Inflammatory macrophage (primary cell): ENCODE measurements at regions not wholly inside any gene's neighbourhood (a gene's known extent, or its start where the extent isn't known, plus 50 kb on each side); places are given as distances from the start of the nearest gene placed in this dataset.
A peak's percentile ranks its signal among the peaks of the same experiment; 100 is the strongest.
"Not testable (repeated sequence)": the region's sequence is repeated elsewhere in the genome, so short reads cannot be mapped to it uniquely, and the experiment has no call there.

Source experiments
- DNase-seq, 2 donors: peaks; one replicate each; pipeline ENCODE4 v3.0.0-alpha.2; 2020 to 2022

DNA sequence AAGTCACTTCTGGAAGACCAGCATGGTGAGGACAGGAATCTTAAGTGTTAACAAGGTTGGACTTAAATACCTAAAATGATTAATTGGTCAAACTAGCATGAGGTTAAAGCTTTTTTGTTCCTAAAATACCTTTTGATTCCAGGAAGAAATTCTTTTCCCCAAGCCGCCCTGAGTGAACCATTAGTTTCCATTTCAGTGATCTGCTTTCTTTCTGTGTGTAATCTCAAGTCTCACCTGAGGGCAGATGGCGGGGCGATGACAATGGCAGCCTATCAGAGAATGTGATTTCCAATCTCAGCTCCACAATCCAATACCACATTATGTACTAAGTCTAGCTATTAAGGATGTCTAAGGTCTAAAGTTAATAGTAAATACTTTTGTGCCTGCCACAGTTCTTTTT lies 390.9 kb upstream of the SGCG start:
- DNase-seq, result no peak

DNA sequence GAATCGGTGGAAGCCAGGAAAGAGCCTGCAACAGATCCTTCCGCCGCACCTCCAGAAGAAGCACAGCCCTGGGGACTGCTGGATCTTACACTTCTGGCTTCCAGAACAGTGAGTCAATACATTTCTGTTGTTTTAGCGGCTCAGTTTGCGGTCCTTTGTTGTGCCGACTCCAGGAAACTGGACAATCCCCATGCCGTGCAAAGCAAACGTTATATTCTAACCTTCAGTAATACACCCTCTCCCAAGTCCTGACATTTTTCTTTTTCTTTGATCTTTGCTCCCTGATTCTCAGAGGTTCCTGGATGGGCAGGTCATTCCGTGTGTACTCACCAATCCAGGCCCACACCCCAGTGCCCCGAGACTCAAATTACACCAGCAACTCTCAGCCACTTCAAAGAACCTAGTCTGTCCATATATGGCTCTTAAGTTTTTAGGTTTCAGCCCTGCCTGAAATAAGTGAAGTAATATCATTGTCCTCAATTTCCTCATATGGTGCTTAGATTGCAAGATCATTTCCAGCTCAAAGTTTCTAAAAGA lies 387.1 kb upstream of the SGCG start:
- peak in 1 of 2 donors; percentile 31 for DNase-seq

DNA sequence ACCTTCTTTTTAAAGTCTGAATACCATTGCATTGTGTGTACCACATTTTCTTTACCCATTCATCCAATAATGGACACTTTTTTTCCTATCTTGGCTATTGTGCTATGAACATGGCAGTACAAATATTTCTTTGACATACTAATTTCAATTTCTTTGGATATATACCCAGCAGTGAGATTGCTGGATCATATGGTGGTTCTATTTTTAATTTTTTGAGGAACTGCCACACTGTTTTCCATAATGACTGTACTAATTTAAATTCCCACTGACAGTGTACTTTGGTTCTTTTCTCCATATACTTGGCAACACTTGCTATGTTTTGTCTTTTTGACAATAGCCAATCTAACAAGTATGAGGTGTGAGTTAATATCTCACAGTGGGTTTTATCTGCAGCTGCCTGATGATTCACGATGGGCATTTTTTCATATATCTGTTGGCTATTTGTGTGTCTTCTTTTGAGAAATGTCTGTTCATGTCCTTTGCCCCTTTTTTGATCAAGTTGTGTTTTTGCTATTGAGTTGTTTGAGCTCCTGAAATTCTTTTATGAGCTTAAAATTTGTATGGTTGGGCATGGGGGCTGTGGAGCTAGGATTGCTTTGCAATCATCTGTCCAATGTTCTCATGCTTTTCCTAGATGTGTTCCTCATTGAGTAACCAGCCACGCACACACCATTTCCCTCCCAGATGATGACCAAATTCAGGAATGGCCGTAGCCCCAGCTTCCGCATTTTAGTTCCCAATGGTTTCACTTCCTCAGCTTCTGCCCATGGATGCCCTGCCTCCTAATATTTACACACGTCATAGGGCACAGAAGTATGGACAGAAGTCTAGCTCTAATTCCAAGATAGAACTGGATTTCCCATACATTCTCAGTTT lies 380.0 kb upstream of the SGCG start:
- peak; percentile 89 to 94 for DNase-seq

DNA sequence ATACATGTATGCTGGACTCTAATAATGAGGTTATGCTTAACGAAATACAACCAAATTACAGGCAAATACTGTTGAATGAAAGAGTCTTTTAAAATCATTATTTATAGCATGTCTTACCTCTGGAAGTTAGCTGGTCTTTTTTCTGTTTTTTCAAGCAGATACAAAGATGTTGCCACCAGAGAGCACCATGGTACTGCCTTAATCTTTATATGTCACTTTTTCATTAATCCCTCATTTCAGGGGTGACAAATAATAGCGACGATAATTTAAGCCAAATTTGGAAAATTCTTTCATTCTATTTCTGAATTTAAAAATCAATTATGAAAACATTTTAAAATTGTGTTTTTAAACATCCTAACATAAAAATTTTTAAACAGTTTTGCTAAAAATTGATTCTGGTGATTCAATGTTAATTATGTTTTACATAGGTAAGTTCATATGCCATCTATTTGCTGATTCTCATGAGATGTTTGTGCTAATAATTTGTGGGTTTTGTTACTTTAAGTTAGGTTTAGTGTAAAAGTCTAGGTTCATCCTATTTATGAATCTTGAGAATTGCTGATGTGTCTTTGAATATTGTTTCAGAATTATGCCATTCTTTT lies 379.3 kb upstream of the SGCG start:
- DNase-seq, result peak in 1 of 2 donors; percentile 18

DNA sequence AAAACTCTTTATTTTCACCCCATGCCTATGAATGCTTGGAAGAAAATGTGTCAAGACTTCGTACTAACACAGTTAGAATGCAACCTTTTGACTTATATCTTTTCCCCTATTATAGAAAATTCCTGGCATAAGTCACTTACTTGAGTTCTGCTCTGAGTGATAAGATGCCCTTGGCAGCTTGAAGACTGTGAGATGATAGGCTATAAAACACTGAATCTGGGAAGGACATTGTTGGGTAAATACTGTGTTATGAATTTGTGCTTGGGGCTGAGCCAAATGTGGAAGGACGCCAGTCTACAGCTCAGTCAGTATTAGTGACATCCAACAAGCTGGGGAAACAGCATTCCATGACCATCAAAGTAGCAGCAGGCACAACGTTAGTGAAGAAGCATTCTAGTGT lies 368.0 kb upstream of the SGCG start:
- DNase-seq, result no peak

DNA sequence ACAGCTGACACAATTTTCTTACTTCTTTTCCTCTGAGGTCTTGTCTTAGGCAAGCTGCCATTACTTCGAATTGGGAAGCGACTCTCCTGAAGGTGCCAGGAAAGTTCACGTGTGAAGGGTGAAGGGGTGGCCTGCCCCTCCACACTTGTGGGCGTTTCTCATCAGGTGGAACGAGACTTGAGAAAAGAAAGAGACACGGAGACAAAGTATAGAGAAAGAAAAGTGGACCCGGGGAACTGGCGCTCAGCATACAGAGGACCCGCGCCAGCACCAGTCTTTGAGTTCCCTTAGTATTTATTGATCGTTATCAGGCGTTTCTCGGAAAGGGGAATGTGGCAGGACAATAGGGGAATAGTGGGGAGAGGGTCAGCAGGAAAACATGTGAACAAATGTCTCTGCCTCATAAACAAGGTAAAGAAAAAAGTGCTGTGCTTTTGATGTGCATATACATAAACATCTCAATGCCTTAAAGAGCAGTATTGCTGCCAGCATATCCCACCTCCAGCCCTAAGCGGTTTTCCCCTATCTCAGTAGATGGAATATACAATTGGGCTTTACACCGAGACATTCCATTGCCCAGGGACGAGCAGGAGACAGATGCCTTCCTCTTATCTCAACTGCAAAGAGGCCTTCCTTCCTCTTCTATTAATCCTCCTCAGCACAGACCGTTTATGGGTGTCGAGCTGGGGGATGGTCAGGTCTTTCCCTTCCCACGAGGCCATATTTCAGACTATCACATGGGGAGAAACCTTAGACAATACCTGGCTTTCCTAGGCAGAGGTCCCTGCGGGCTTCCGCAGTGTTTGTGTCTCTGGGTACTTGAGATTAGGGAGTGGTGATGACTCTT lies 367.0 kb upstream of the SGCG start:
- not testable (repeated sequence) for DNase-seq

DNA sequence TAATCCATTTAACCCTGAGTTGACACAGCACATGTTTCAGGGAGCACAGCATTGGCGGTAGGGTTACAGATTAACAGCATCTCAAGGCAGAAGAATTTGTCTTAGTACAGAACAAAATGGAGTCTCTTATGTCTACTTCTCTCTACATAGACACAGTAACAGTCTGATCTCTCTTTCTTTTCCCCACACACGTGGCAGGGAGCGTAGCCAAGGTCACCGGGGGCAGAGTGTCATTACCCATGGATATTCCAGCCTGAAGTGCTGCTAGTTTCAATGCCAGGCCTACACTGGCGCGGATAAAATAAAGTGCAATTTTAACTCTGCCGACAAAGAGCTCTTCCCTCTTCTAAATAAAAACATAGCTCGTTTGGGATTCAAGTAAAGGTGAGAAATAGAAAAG lies 366.3 kb upstream of the SGCG start:
- DNase-seq, result not testable (repeated sequence)

DNA sequence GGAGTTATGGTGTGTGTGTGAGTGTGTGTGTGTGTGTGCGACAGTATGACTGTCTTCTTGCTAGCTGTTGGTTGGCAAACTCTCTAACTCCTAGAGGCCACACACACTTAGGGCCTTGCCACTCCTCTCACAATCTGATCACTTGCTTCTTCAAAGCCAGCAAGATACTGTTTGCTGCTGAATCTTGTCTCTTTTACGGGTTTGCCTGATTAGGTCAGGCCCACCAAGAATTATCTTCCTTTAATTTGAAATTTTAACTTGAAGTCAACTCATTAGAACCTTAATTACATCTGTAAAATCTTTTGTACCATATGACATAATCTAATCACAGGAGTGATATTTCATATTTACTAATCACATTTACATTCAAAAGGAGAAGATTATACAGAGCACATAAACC lies 359.2 kb upstream of the SGCG start:
- no peak for DNase-seq

DNA sequence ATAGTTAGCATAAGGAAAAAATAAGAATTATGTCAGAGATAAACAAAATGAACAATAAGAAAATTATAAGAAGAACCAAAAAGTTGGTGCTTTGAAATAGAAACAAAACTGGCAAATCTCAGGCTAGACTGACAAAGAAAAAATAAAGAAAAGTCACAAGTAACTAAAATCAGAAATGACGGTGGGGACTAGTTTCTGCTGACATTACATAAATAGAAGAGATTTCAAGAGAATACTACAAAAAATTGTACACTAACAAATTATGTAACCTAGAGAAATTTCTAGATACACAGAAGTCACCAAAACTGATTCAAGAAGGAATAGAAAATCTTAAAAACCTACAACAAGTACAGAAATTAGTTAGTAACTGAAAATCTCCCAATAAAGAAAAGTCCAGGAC lies 355.6 kb upstream of the SGCG start:
- no peak for DNase-seq

DNA sequence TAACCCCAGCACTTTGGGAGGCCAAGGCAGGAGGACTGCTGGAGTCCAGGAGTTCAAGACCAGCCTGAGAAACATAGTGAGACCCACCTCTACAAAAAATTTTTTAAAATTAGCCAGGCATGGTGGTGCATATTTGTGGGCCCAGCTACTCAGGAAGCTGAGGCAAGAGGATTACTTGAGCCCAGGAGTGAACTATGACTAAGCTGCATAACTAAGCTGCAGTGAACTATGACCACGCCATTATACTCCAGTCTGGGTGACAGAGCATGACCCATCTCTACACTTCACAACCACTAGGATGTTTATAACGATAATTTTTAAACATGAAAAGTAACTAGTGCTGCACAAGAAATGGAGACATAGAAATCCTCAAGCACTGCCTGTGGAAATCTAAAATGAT lies 352.7 kb upstream of the SGCG start:
- no peak for DNase-seq

DNA sequence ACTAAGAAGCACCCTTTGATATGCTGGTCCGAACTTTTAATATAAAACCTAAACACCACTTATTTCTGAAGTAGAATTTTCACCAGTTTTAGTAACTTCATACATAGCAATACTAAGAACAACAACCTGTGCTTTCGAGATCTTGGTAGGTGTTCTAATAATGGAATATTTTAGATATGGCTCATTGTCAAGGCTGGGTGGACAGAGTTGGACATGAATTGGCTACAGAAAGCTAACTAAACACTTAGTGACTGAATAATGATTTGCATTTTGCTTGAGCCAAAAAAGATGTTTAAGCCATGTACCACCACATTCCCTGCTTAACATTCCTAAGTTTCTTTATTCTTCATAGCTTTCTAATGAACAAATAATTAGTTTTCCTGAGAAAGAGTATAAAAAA lies 344.3 kb upstream of the SGCG start:
- no peak for DNase-seq

DNA sequence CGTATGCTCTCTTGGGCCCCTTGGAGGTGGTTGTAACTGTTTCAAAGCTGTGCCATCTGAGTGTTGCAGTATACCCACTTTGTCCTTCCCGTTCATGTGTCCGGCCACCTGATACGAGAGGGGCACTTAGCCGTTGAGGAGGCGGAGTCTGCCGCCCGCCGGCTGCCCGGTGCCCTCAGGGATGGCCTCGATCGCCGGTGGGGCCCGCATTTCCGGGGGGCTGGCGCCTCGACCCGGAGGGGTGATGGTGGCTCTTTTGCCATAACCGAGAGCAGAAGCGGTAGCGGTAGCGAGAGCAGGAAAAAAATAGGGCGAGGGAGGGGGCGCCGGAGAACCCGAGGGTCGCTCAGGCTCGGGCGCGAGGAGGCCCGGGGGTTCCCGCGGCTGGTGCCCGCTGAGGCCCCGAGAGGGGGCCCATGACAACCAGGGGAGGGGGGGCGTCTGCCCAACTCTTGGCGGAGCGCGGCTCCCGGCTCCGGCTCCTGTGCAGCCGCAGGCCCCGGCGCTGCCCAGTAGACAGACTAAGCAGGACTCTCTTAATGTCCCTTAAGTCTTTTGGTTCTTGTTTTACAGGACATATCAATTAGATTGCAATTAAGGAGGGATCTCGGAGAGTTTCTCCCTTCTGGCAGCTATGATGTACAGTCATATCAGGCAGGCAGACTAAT lies 342.7 kb upstream of the SGCG start:
- DNase-seq, result no peak

DNA sequence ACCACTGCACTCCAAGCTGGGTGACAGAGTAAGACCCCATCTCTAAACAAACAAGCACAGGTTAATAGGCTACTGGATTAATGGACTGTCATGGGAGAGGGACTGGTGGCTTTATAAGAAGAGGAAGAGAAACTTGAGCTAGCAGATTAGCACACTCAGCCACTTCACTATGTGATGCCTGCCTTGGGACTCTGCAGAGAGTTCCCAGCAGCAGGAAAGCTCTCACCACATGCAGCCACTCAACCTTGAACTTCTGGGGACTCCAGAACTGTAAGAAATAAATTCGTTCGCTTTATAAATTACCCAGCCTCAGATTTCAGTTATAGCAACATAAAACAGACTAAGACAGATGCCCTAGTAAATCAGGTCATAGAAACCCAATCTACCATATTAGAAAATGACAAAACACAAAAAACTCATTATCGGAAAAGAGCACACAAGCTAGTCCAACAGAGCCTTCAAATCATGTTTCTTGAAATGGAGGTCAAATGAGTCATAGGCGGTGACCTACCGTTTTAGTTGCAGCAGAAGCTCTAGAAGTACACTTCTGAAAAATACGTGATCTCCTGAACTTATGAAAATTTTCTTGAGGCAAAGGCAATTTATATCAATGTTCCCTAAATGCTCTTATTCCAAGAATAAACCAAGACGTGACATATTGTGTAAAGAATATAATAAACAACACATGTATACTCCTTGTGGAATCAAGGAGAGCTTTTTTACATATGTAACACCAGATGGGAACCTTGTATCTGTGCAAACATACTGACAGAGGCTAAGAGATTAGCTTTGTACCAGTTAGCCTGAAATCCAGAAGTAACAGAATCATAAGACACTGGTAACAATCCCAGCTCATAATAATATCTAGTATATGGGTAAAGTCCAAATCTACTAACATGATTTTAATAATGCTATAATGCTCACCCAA lies 340.9 kb upstream of the SGCG start:
- no peak for DNase-seq

DNA sequence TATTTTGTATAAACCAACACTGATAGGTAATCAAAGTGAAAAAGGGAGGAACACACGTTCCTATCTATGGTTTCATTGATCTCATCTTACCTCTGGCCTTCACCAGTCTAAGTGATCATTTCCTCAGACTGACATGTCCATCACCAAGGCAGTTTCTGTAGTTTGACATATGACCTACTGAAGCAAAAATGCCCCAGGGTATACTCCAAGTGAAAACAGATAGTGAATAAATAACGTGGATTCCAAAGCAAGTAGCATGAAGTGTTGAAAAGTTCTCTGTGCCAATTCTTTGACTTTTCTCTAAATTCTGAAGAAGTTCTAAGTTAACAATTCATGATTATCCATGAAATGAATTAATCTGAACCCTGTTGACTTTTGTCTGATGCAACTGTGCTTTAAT lies 334.2 kb upstream of the SGCG start:
- DNase-seq, result no peak

DNA sequence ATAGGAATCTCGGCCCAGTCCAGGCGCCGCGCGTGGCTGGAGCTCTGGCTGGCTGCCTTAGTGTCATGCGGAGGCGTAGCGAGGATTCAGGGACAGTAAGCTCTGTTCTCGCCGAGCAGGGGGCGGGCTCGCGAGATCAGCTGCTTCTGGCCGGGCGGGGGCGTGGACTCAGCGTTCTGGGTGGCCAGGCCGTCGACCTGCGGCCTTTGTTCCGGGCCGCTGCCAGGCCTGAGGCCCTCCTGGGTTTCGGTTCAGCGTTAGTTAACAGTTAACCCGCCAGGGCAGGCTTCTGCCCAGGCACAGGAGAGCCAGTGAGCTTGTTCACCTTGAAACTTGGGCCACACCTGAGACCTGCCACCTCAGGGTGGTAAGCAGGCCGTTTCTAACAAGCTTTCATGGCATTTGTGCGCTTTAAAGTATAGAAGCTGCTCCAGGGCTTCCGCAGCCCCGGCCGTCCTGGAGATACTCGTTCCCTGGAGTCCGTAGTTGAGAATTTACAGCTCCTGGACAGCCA lies 332.2 kb upstream of the SGCG start:
- no peak for DNase-seq

DNA sequence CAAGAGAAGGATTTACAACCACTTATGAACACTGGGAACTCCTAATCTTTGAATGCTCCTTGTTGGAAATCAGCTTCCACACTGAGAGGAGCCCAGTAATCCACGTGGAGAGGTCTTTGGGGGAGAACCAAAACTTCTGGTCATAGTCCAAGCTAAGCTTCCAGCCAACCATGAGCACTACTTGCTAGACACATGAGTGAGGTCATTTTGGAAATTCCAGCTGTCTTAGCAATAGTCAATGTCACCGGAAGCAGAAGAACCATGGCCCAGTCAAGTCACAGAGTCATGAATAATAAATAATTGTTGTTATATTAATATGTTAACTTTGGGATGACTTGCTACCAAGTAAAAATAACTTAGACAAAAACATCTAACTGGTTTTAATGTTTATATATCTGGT lies 324.9 kb upstream of the SGCG start:
- no peak for DNase-seq

DNA sequence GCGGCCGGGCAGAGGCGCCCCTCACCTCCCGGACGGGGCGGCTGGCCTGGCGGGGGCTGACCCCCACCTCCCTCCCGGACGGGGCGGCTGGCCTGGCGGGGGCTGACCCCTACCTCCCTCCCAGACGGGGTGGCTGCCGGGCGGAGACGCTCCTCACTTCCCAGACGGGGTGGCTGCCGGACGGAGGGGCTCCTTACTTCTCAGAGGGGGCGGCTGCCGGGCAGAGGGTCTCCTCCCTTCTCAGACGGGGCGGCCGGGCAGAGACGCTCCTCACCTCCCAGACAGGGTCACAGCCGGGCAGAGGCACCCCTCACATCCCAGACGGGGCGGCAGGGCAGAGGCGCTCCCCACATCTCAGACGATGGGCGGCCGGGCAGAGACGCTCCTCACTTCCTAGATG lies 321.8 kb upstream of the SGCG start:
- not testable (repeated sequence) for DNase-seq

DNA sequence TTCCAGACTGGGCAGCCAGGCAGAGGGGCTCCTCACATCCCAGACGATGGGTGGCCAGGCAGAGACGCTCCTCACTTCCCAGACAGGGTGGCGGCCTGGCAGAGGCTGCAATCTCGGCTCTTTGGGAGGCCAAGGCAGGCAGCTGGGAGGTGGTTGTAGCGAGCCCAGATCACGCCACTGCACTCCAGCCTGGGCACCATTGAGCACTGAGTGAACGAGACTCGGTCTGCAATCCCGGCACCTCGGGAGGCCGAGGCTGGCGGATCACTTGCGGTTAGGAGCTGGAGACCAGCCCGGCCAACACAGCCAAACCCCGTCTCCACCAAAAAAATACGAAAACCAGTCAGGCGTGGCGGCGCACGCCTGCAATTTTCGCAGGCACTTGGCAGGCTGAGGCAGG lies 321.4 kb upstream of the SGCG start:
- not testable (repeated sequence) for DNase-seq

DNA sequence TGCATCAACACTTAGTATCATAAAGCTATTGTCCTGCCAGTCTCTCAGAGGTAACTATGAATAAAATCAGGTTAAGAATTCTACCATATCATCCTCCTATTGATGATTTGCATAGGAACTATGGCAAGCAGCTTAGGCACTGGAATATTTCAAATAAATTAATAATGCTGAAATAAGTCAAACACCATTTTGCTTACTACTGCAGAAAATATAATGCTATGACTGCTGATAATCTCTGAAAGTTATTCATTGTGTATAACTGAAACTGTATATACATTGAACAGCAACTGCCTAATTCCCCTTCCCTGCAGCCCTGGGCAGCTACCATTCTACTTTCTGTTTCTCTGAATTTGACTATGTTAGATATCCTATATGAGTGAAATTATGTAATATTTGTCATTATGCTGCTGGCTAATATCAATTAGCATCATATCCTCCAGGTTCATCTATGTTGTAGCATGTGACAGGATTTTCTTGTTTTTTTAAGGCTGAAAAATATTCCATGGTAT lies 318.8 kb upstream of the SGCG start:
- DNase-seq, result no peak

DNA sequence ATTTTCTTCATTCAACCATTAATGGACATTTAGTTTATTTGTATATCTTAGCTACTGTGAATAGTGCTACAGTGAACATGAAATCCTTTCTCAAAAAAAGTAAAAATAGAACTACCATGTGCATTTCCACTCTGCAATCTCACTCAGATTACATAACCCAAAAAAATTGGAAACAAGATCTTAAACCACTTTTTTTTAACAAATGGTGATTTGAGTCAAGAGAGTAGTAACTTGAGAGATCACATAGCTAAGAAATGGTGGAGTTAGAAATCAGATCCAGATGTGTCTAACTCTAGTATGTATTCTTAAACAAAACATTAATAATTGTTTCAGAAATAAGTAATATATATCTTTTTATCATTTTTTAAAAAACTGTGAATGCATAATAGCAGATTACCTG lies 318.3 kb upstream of the SGCG start:
- DNase-seq, result no peak

DNA sequence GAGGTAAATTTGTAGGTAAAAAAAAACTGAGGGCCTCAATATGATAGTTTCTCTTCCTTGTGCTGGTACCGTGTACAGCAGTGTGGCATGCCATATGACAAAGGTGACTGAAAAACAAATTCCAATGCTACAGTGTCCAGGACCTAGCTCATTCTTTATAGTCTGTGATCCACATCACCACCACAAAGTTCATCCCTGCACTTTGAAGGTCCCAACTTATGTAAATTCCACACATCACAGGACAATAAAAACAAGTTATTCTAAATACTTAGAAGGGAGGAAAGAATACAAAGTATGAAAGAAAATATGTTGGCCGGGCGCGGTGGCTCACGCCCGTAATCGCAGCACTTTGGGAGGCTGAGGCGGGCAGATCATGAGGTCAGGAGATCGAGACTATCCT lies 314.6 kb upstream of the SGCG start:
- DNase-seq, result no peak
